MM.1S (cell line): ENCODE measurements at regions not wholly inside any gene's neighbourhood (a gene's known extent, or its start where the extent isn't known, plus 50 kb on each side); places are given as distances from the start of the nearest gene placed in this dataset.

Experiments used
- DNase-seq: peaks from one replicate; pipeline ENCODE4 v3.0.0-alpha.2; 2015
- H2AFZ ChIP-seq: fragments of 300-600 bp; sonication (generic); 2 replicates; pipeline ENCODE4 v1.6.0; 2016; ENCODE audit warnings: antibody characterized with exemption, low read length
- H3F3A ChIP-seq: fragments of 300-600 bp; sonication (generic); 2 replicates; pipeline ENCODE4 v1.6.1; 2016; ENCODE audit warnings: mild to moderate bottlenecking, antibody characterized with exemption, low read length, moderate library complexity, mixed read lengths; ENCODE audit not compliant: insufficient read depth
- H3K27ac ChIP-seq: fragments of 300-600 bp; sonication (generic); 2 replicates; pipeline ENCODE4 v1.5.1; 2016; ENCODE audit warnings: mild to moderate bottlenecking, low read length
- H3K27me3 ChIP-seq: fragments of 300-600 bp; sonication (generic); replicated peaks from 2 replicates; pipeline ENCODE4 v1.6.0; 2016; ENCODE audit warnings: low read length; ENCODE audit not compliant: insufficient read depth
- H3K36me3 ChIP-seq: fragments of 300-600 bp; sonication (generic); replicated peaks from 2 replicates; pipeline ENCODE4 v1.6.1; 2016; ENCODE audit warnings: mild to moderate bottlenecking, low read length, mixed read lengths; ENCODE audit not compliant: insufficient read depth
- H3K4me1 ChIP-seq: fragments of 300-600 bp; sonication (generic); 2 replicates; pipeline ENCODE4 v1.6.1; 2016; ENCODE audit warnings: low read length, mixed read lengths
- H3K4me2 ChIP-seq: fragments of 300-600 bp; sonication (generic); 2 replicates; pipeline ENCODE4 v1.6.0; 2016; ENCODE audit warnings: low read depth, low read length
- H3K4me3 ChIP-seq: fragments of 300-600 bp; sonication (generic); 2 replicates; pipeline ENCODE4 v1.5.1; 2016; ENCODE audit warnings: low read length, mixed read lengths
- H3K79me2 ChIP-seq: fragments of 300-600 bp; sonication (generic); 2 replicates; pipeline ENCODE4 v1.6.1; 2016; ENCODE audit warnings: mixed run types, low read length, mixed read lengths
- H3K9ac ChIP-seq: fragments of 300-600 bp; sonication (generic); 2 replicates; pipeline ENCODE4 v1.6.1; 2016; ENCODE audit warnings: low read length, mixed read lengths
- H3K9me2 ChIP-seq: fragments of 300-600 bp; sonication (generic); replicated peaks from 2 replicates; pipeline ENCODE4 v1.6.1; 2016; ENCODE audit warnings: mild to moderate bottlenecking, low read length, mixed read lengths; ENCODE audit not compliant: insufficient read depth
- H3K9me3 ChIP-seq: fragments of 300-600 bp; sonication (generic); replicated peaks from 2 replicates; pipeline ENCODE4 v1.6.1; 2016; ENCODE audit warnings: mild to moderate bottlenecking, low read length, mixed read lengths; ENCODE audit not compliant: insufficient read depth
- H4K20me1 ChIP-seq: fragments of 300-600 bp; sonication (generic); 2 replicates; pipeline ENCODE4 v1.6.1; 2016; ENCODE audit warnings: mild to moderate bottlenecking, low read length, moderate library complexity, mixed read lengths; ENCODE audit not compliant: insufficient read depth
- CTCF ChIP-seq: fragments of 300-600 bp; sonication (generic); IDR thresholded peaks from 2 replicates; pipeline ENCODE4 v1.5.1; 2016; ENCODE audit warnings: antibody characterized with exemption, low read length, mixed read lengths
- EZH2 ChIP-seq: fragments of 300-600 bp; sonication (generic); optimal IDR thresholded peaks from 2 replicates; pipeline ENCODE3; 2017; ENCODE audit warnings: low read depth, mild to moderate bottlenecking, antibody characterized with exemption, low read length, mixed read lengths
- EZH2phosphoT487 ChIP-seq: fragments of 300-600 bp; sonication (generic); IDR thresholded peaks from 2 replicates; pipeline ENCODE4 v1.6.1; 2018; ENCODE audit warnings: antibody characterized with exemption, low read length

GRCh38 chr4:141575884-141576283, 60.5 kb upstream of the IL15 start:
- H3K79me2 ChIP-seq = no peaks in the 10 kb centered on the region
- H3K4me1 ChIP-seq = no peaks in the 10 kb centered on the region
- H3K27me3 ChIP-seq = no peaks in the 10 kb centered on the region
- no peak overlapping the region for H3K4me3 ChIP-seq
- no peaks in the 10 kb centered on the region for H3K36me3 ChIP-seq
- no peak for DNase-seq
- TF ChIP-seq EZH2phosphoT487 (no peak), EZH2 (no peak), CTCF (no peak)
- no peak overlapping the region for H2AFZ ChIP-seq
- no peaks in the 10 kb centered on the region for H3F3A ChIP-seq
- H3K4me2 ChIP-seq = no peak overlapping the region
- no peaks in the 10 kb centered on the region for H3K9me3 ChIP-seq
- no peak overlapping the region for H3K27ac ChIP-seq
- no peaks in the 10 kb centered on the region for H4K20me1 ChIP-seq
- H3K9ac ChIP-seq = no peak overlapping the region
- H3K9me2 ChIP-seq = no peaks in the 10 kb centered on the region

- no peak overlapping the region for H3K4me2 ChIP-seq
- no peak overlapping the region for H3K9ac ChIP-seq
- H3K4me1 ChIP-seq = no peaks in the 10 kb centered on the region
- no peaks in the 10 kb centered on the region for H3K36me3 ChIP-seq
- no peaks in the 10 kb centered on the region for H3K27me3 ChIP-seq
- H4K20me1 ChIP-seq = no peaks in the 10 kb centered on the region
- H3K9me2 ChIP-seq = no peaks in the 10 kb centered on the region
- H3K9me3 ChIP-seq = no peaks in the 10 kb centered on the region
- H2AFZ ChIP-seq = no peak overlapping the region
- H3F3A ChIP-seq = no peaks in the 10 kb centered on the region
- no peak for DNase-seq
- H3K4me3 ChIP-seq = no peak overlapping the region
- no peak overlapping the region for H3K27ac ChIP-seq
- TF ChIP-seq EZH2 = no peak
- no peak for TF ChIP-seq EZH2phosphoT487
- no peak for TF ChIP-seq CTCF
- H3K79me2 ChIP-seq = no peaks in the 10 kb centered on the region
Observed at GRCh38 chr4:141576585-141577110, 59.7 kb upstream of the IL15 start.

GRCh38 chr4:141578451-141578850, 57.9 kb upstream of the IL15 start:
- no peaks in the 10 kb centered on the region for H3K27me3 ChIP-seq
- no peaks in the 10 kb centered on the region for H3K79me2 ChIP-seq
- H3K36me3 ChIP-seq = no peaks in the 10 kb centered on the region
- no peaks in the 10 kb centered on the region for H3K9me2 ChIP-seq
- no peak overlapping the region for H2AFZ ChIP-seq
- no peak overlapping the region for H3K4me2 ChIP-seq
- H3K9ac ChIP-seq = no peak overlapping the region
- no peaks in the 10 kb centered on the region for H4K20me1 ChIP-seq
- H3K4me1 ChIP-seq = no peaks in the 10 kb centered on the region
- DNase-seq = no peak
- no peaks in the 10 kb centered on the region for H3K9me3 ChIP-seq
- H3F3A ChIP-seq = no peaks in the 10 kb centered on the region
- H3K27ac ChIP-seq = no peak overlapping the region
- TF ChIP-seq EZH2 = no peak
- no peak for TF ChIP-seq CTCF
- no peak for TF ChIP-seq EZH2phosphoT487
- no peak overlapping the region for H3K4me3 ChIP-seq
